HepG2 (cell line): ENCODE measurements at regions not wholly inside any gene's neighbourhood (a gene's known extent, or its start where the extent isn't known, plus 50 kb on each side); places are given as distances from the start of the nearest gene placed in this dataset.

ENCODE experiments used
- ATAC-seq: fragments of 200-7000 bp; cut with Tn5 transposase; 3 replicates; pipeline ENCODE4 v1.9.1; 2020; ENCODE audit warnings: mild to moderate bottlenecking, moderate library complexity
- BruUV-seq: library from RNA; stranded (reverse); fragments of 400-500 nt; replicated peaks from 2 replicates; lab custom pipeline; 2021; lab: Mats Ljungman, UMichigan
- CTCF ChIA-PET: fragments of 300-600 bp; formaldehyde crosslinking; extraction: SDS; loops from one replicate; lab custom pipeline; 2021; ENCODE audit warnings: low total read pairs, inconsistent platforms, low intra/inter-chr PET ratio; lab: Yijun Ruan, JAX
- POLR2A ChIA-PET: fragments of 350-600 bp; sonication (Branson Sonifier 250); formaldehyde crosslinking; loops from one replicate; lab custom pipeline; 2020; ENCODE audit warnings: antibody characterized with exemption, inconsistent platforms; lab: Yijun Ruan, JAX
- DNase-seq: peaks from one replicate; pipeline ENCODE4 v3.0.0-alpha.2; 2015; ENCODE audit warnings: low spot score
- FAIRE-seq: peaks from 3 replicates; lab custom pipeline; 2011; peaks lifted over from hg19 to GRCh38; lab: Jason Lieb, UNC
- H2AFZ ChIP-seq: one replicate; pipeline ENCODE4 v1.6.1; 2011; ENCODE audit warnings: low read length, inconsistent platforms
- H3K27ac ChIP-seq: fragments of 300-600 bp; 3 replicates; pipeline ENCODE4 v1.8.0; 2011; ENCODE audit warnings: mixed run types, mild to moderate bottlenecking, mixed read lengths, low read length, inconsistent platforms; ENCODE audit not compliant: insufficient read depth; ENCODE audit errors: extremely low read length
- H3K27me3 ChIP-seq, 2 experiments: fragments of 200-600 bp in 1 of 2; 2 replicates in 1 of 2; 3 replicates in 1 of 2; pipeline versions ENCODE4 v1.6.0 to v1.8.0; 2011; ENCODE audit warnings: low read length in 2 of 2, mild to moderate bottlenecking in 2 of 2, moderate library complexity in 2 of 2, inconsistent platforms in 1 of 2; ENCODE audit not compliant: insufficient read depth in 2 of 2, control insufficient read depth in 1 of 2
- H3K36me3 ChIP-seq, 2 experiments: fragments of 200-600 bp in 1 of 2; replicated peaks in 1 of 2; 2 replicates in 1 of 2; 3 replicates in 1 of 2; pipeline versions ENCODE4 v1.5.1 to v1.8.0; 2011; ENCODE audit warnings: low read length in 2 of 2, inconsistent platforms in 1 of 2; ENCODE audit not compliant: insufficient read depth in 2 of 2, control insufficient read depth in 1 of 2
- H3K4me1 ChIP-seq: 2 replicates; pipeline ENCODE4 v1.5.1; 2012; ENCODE audit warnings: low read length, inconsistent platforms; ENCODE audit not compliant: insufficient read depth
- H3K4me2 ChIP-seq: 2 replicates; pipeline ENCODE4 v1.6.0; 2011; ENCODE audit warnings: low read depth, low read length, inconsistent platforms
- H3K4me3 ChIP-seq, 3 experiments: fragments of 200-600 bp in 1 of 3; sonication (generic), shearing (Covaris generic) in 1 of 3; replicated peaks in 1 of 3; 2 replicates each; pipeline ENCODE4 v1.5.1; 2011 to 2016; ENCODE audit warnings: low read length in 3 of 3, inconsistent platforms in 2 of 3, low read depth in 2 of 3, mild to moderate bottlenecking in 2 of 3, control low read depth in 1 of 3, mixed read lengths in 1 of 3; ENCODE audit not compliant: insufficient read depth in 1 of 3
- H3K79me2 ChIP-seq: one replicate; pipeline ENCODE4 v1.6.1; 2011; ENCODE audit warnings: low read length, inconsistent platforms; ENCODE audit not compliant: insufficient read depth
- H3K9ac ChIP-seq: 2 replicates; pipeline ENCODE4 v1.6.0; 2011; ENCODE audit warnings: mild to moderate bottlenecking, low read depth, low read length, inconsistent platforms; ENCODE audit not compliant: insufficient read depth
- H3K9me3 ChIP-seq: 2 replicates; pipeline ENCODE4 v1.5.1; 2012; ENCODE audit warnings: mild to moderate bottlenecking, low read length
- H4K20me1 ChIP-seq: 2 replicates; pipeline ENCODE4 v1.6.0; 2011; ENCODE audit warnings: inconsistent platforms, mild to moderate bottlenecking, low read length, moderate library complexity; ENCODE audit not compliant: insufficient read depth
- ARNT ChIP-seq: fragments of 450-650 bp; IDR thresholded peaks from 2 replicates; pipeline ENCODE4 v1.6.1; 2017
- ATF1 ChIP-seq: IDR thresholded peaks from 2 replicates; pipeline ENCODE4 v1.6.1; 2016; ENCODE audit warnings: mild to moderate bottlenecking, control low read depth
- BRD4 ChIP-seq: sonication (generic); formaldehyde crosslinking; IDR thresholded peaks from 2 replicates; pipeline ENCODE4 v1.4.0; 2020; ENCODE audit warnings: missing genetic modification reagents
- GATAD2A ChIP-seq: IDR thresholded peaks from 2 replicates; pipeline ENCODE4 v1.6.1; 2016
- ISX ChIP-seq: sonication (generic); formaldehyde crosslinking; conservative IDR thresholded peaks from 2 replicates; pipeline ENCODE4 v1.5.0; 2020; ENCODE audit warnings: missing genetic modification reagents
- KDM5A ChIP-seq: fragments of 200-600 bp; sonication (generic); IDR thresholded peaks from 2 replicates; pipeline ENCODE4 v1.7.0; 2018; ENCODE audit warnings: antibody characterized with exemption, mild to moderate bottlenecking, low read length, borderline replicate concordance
- MATR3 ChIP-seq: sonication (generic); formaldehyde crosslinking; IDR thresholded peaks from 2 replicates; pipeline ENCODE4 v1.4.0; 2020; ENCODE audit warnings: missing genetic modification reagents
- MIER3 ChIP-seq: IDR thresholded peaks from 2 replicates; pipeline ENCODE4 v1.6.1; 2016; ENCODE audit warnings: missing compliant biosample characterization, borderline replicate concordance
- MZF1 ChIP-seq: sonication (generic); formaldehyde crosslinking; IDR thresholded peaks from 2 replicates; pipeline ENCODE4 v1.8.1; 2023; ENCODE audit warnings: mild to moderate bottlenecking, missing genetic modification reagents, borderline replicate concordance
- PHB2 ChIP-seq: fragments of 450-650 bp; IDR thresholded peaks from 2 replicates; pipeline ENCODE4 v1.6.1; 2018; ENCODE audit not compliant: partially characterized antibody
- RBFOX2 ChIP-seq: fragments of 200-400 bp; formaldehyde crosslinking; IDR thresholded peaks from 2 replicates; pipeline ENCODE4 v1.6.1; 2017; ENCODE audit warnings: low read depth, mild to moderate bottlenecking, low read length
- RXRB ChIP-seq: IDR thresholded peaks from 2 replicates; pipeline ENCODE4 v1.6.1; 2016; ENCODE audit warnings: borderline replicate concordance, missing genetic modification reagents, missing compliant biosample characterization
- TBX3 ChIP-seq: fragments of 450-650 bp; IDR thresholded peaks from 2 replicates; pipeline ENCODE4 v1.6.1; 2017; ENCODE audit warnings: antibody characterized with exemption, mild to moderate bottlenecking, inconsistent platforms, borderline replicate concordance
- THYN1 ChIP-seq: sonication (generic); formaldehyde crosslinking; IDR thresholded peaks from 2 replicates; pipeline ENCODE4 v1.8.1; 2023; ENCODE audit warnings: low read depth, mild to moderate bottlenecking, moderate library complexity, missing genetic modification reagents, borderline replicate concordance
- ZBTB25 ChIP-seq: IDR thresholded peaks from 2 replicates; pipeline ENCODE4 v1.6.1; 2018; ENCODE audit warnings: missing genetic modification reagents
- ZNF253 ChIP-seq: sonication (generic); formaldehyde crosslinking; IDR thresholded peaks from 2 replicates; pipeline ENCODE4 v1.8.0; 2022; ENCODE audit warnings: mild to moderate bottlenecking, missing genetic modification reagents, borderline replicate concordance
- ZNF451 ChIP-seq: sonication (generic); formaldehyde crosslinking; IDR thresholded peaks from 2 replicates; pipeline ENCODE4 v1.5.0; 2020; ENCODE audit warnings: mild to moderate bottlenecking, missing genetic modification reagents
- ZNF879 ChIP-seq: sonication (generic); formaldehyde crosslinking; IDR thresholded peaks from 2 replicates; pipeline ENCODE4 v1.8.1; 2023; ENCODE audit warnings: missing genetic modification reagents
- WGBS: methylation state at CpG from one replicate; pipeline ENCODE4 v1.1.6; 2017; ENCODE audit warnings: low lambda C conversion rate; 5-methylcytosine and 5-hydroxymethylcytosine counted together
- in situ Hi-C: cut with HindIII; loops from 2 replicates; pipeline ENCODE4 v1.10.0; 2017; ENCODE audit warnings: low pct_unique_long_range_greater_than_20kb; ENCODE audit not compliant: extremely low pct_ligation_motif_present
- intact Hi-C: fragments of 100-400 bp; cut with micrococcal nuclease; formaldehyde crosslinking; loops from one replicate; pipeline ENCODE4 v1.10.0; 2022; ENCODE audit not compliant: unreplicated experiment
- TF ChIP-seq, protein P1 (sequence below): sonication (generic); formaldehyde crosslinking; IDR thresholded peaks from 2 replicates; pipeline ENCODE4 v1.4.0; 2020; ENCODE audit warnings: missing genetic modification reagents, mild to moderate bottlenecking, borderline replicate concordance

DNA sequence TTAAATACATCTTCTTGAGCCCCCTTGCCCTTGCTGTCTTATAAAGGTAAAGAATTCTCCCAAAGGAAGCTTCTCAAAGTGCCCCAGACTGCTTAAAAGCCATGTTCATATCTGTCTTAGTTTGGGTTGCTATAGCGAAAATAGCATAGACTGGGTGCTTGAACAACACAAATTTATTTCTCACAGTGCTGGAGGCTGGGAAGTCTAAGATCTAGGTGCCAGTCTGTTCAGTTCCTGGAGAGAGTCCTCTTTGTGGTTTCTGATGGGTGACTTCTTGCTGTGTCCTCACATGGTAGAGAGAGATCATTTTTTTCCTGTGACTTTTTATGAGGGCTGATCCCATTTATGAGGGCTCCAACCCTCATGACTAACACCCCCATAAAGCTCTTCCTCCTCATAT, 486.7 kb upstream of the ADAMTS16 start:
- Histone ChIP-seq H3K79me2 (no peaks in the 10 kb centered on the region), H3K9me3 (peaks cover 53% of the 10 kb centered on the region), H3K9ac (no peak overlapping the region), H3K4me1 (no peaks in the 10 kb centered on the region), H3K27me3 (no peaks in the 10 kb centered on the region), H3K36me3 (no peaks in the 10 kb centered on the region), H4K20me1 (no peaks in the 10 kb centered on the region), H2AFZ (no peak overlapping the region), H3K4me3 (no peak overlapping the region), H3K4me2 (no peak overlapping the region), H3K27ac (no peak overlapping the region)
- WGBS, result 0% methylated on average over 1 of the region's 1 CpG
- no peak for TF ChIP-seq ISX (CRISPR knock-in tag)
- no peak for TF ChIP-seq MATR3 (CRISPR knock-in tag)
- TF ChIP-seq MIER3 (CRISPR knock-in tag), result no peak
- TF ChIP-seq THYN1 (CRISPR knock-in tag), result no peak
- TF ChIP-seq RXRB, result no peak
- TF ChIP-seq BRD4, result no peak
- TF ChIP-seq KDM5A, result no peak
- no peak for TF ChIP-seq GATAD2A (CRISPR knock-in tag)
- TF ChIP-seq RBFOX2, result no peak
- in situ Hi-C loops, result no loop called here
- intact Hi-C loops, result no loop called here
- ChIA-PET CTCF (no interaction called here), POLR2A (no interaction called here)
- BruUV-seq, result no TSS peak
- no peak for FAIRE-seq
- no peak for ATAC-seq
- no peak for DNase-seq

- CTCF ChIA-PET, result no interaction called here
- 0% methylated on average over 1 of the region's 1 CpG for WGBS
- peaks cover 38% of the 10 kb centered on the region for H3K9me3 ChIP-seq
- TF ChIP-seq ARNT (no peak), ATF1 (no peak), MZF1 (no peak), ZNF451 (no peak), PHB2 (no peak), ZBTB25 (CRISPR knock-in tag) (no peak), TBX3 (no peak), ZNF253 (CRISPR knock-in tag) (no peak), ZNF879 (CRISPR knock-in tag) (no peak)
- TF ChIP-seq, protein P1, sequence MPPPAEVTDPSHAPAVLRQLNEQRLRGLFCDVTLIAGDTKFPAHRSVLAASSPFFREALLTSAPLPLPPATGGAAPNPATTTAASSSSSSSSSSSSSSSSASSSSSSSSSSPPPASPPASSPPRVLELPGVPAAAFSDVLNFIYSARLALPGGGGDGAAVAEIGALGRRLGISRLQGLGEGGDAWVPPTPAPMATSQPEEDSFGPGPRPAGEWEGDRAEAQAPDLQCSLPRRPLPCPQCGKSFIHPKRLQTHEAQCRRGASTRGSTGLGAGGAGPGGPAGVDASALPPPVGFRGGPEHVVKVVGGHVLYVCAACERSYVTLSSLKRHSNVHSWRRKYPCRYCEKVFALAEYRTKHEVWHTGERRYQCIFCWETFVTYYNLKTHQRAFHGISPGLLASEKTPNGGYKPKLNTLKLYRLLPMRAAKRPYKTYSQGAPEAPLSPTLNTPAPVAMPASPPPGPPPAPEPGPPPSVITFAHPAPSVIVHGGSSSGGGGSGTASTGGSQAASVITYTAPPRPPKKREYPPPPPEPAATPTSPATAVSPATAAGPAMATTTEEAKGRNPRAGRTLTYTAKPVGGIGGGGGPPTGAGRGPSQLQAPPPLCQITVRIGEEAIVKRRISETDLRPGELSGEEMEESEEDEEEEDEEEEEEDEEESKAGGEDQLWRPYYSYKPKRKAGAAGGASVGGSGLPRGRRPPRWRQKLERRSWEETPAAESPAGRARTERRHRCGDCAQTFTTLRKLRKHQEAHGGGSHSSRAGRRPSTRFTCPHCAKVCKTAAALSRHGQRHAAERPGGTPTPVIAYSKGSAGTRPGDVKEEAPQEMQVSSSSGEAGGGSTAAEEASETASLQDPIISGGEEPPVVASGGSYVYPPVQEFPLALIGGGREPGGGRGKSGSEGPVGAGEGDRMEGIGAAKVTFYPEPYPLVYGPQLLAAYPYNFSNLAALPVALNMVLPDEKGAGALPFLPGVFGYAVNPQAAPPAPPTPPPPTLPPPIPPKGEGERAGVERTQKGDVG, result no peak
Observed at GRCh38 chr5:4659851-4660250, 480.3 kb upstream of the ADAMTS16 start.

More at GRCh38 chr5:4659851-4660250, 480.3 kb upstream of the ADAMTS16 start:
- H3K36me3 ChIP-seq, result no peaks in the 10 kb centered on the region
- H3K4me2 ChIP-seq, result no peak overlapping the region
- in situ Hi-C loops, result no loop called here
- ATAC-seq (no peak), FAIRE-seq (no peak), DNase-seq (no peak)
- no peaks in the 10 kb centered on the region for H3K27me3 ChIP-seq
- H3K79me2 ChIP-seq, result no peaks in the 10 kb centered on the region
- no TSS peak for BruUV-seq
- no peak overlapping the region for H3K4me3 ChIP-seq
- intact Hi-C loops, result no loop called here
- no peak overlapping the region for H3K27ac ChIP-seq
- H3K4me1 ChIP-seq, result no peaks in the 10 kb centered on the region
- H2AFZ ChIP-seq, result no peak overlapping the region
- no peaks in the 10 kb centered on the region for H4K20me1 ChIP-seq
- POLR2A ChIA-PET, result no interaction called here
- no peak overlapping the region for H3K9ac ChIP-seq
